ENCODE measurements at regions not wholly inside any gene's neighbourhood (a gene's known extent, or its start where the extent isn't known, plus 50 kb on each side); places are given as distances from the start of the nearest gene placed in this dataset.

- H3K4me1 Mint-ChIP-seq, result peaks cover 0 to 4% (median 0%) of the 10 kb centered on the region in 4 donors
These were observed 59.4 kb upstream of the NUP50 start for GRCh38 chr22:45104313-45104712.

GRCh38 chr22:45105281-45105702 lies 58.4 kb upstream of the NUP50 start:
- H3K27ac Mint-ChIP-seq, result no peak overlapping the region
- Histone ChIP-seq H3K36me3 (ENCODE audit: control insufficient read depth, insufficient read depth, low read length) (no peaks in the 10 kb centered on the region), H3K4me3 (ENCODE audit: low read depth, low read length) (no peak overlapping the region), H3K9me3 (ENCODE audit: control insufficient read depth in 2 of 2, low read length in 2 of 2) (no peaks in the 10 kb centered on the region), H3K27ac (ENCODE audit: insufficient read depth, low read length, poor library complexity, severe bottlenecking) (no peak overlapping the region), H3K27me3 (ENCODE audit: control insufficient read depth, insufficient read depth, low read length) (no peaks in the 10 kb centered on the region), H3K4me1 (ENCODE audit: control insufficient read depth, insufficient read depth, low read length, poor library complexity, severe bottlenecking) (no peaks in the 10 kb centered on the region)
- ATAC-seq (ENCODE audit: low read depth in 2 of 2), result no peak
- DNase-seq, result no peak
- H3K36me3 Mint-ChIP-seq, result no peaks in the 10 kb centered on the region
- peaks cover 0 to 2% (median 0%) of the 10 kb centered on the region in 7 donors for H3K9me3 Mint-ChIP-seq
- H3K4me1 Mint-ChIP-seq, result peaks cover 0 to 4% (median 0%) of the 10 kb centered on the region in 4 donors
- H3K27me3 Mint-ChIP-seq, result peaks cover 20% of the 10 kb centered on the region
- no peak overlapping the region for H3K4me3 Mint-ChIP-seq

More at GRCh38 chr22:45104313-45104712, 59.4 kb upstream of the NUP50 start:
- no peaks in the 10 kb centered on the region for H3K27me3 ChIP-seq (ENCODE audit: control insufficient read depth, insufficient read depth, low read length)
- Mint-ChIP-seq H3K9me3 (peaks cover 0 to 2% (median 0%) of the 10 kb centered on the region in 7 donors), H3K27me3 (peaks cover 20% of the 10 kb centered on the region), H3K4me3 (no peak overlapping the region), H3K36me3 (no peaks in the 10 kb centered on the region), H3K27ac (no peak overlapping the region)
- H3K36me3 ChIP-seq (ENCODE audit: control insufficient read depth, insufficient read depth, low read length), result no peaks in the 10 kb centered on the region
- DNase-seq, result no peak
- H3K27ac ChIP-seq (ENCODE audit: insufficient read depth, low read length, poor library complexity, severe bottlenecking), result no peak overlapping the region
- no peaks in the 10 kb centered on the region for H3K9me3 ChIP-seq (ENCODE audit: control insufficient read depth in 2 of 2, low read length in 2 of 2)
- no peak for ATAC-seq (ENCODE audit: low read depth in 2 of 2)
- H3K4me3 ChIP-seq (ENCODE audit: low read depth, low read length), result no peak overlapping the region
- H3K4me1 ChIP-seq (ENCODE audit: control insufficient read depth, insufficient read depth, low read length, poor library complexity, severe bottlenecking), result no peaks in the 10 kb centered on the region

GRCh38 chr22:45107671-45108070 lies 56.1 kb upstream of the NUP50 start:
- Histone ChIP-seq H3K27me3 (ENCODE audit: control insufficient read depth, insufficient read depth, low read length) (no peaks in the 10 kb centered on the region), H3K9me3 (ENCODE audit: control insufficient read depth in 2 of 2, low read length in 2 of 2) (no peaks in the 10 kb centered on the region), H3K4me3 (ENCODE audit: low read depth, low read length) (no peak overlapping the region), H3K4me1 (ENCODE audit: control insufficient read depth, insufficient read depth, low read length, poor library complexity, severe bottlenecking) (no peaks in the 10 kb centered on the region), H3K27ac (ENCODE audit: insufficient read depth, low read length, poor library complexity, severe bottlenecking) (no peak overlapping the region), H3K36me3 (ENCODE audit: control insufficient read depth, insufficient read depth, low read length) (no peaks in the 10 kb centered on the region)
- Mint-ChIP-seq H3K4me1 (no peaks in the 10 kb centered on the region), H3K36me3 (no peaks in the 10 kb centered on the region), H3K9me3 (no peaks in the 10 kb centered on the region), H3K27ac (no peak overlapping the region), H3K27me3 (peaks cover 16% of the 10 kb centered on the region), H3K4me3 (no peak overlapping the region)
- ATAC-seq (ENCODE audit: low read depth in 2 of 2) (no peak), DNase-seq (no peak)

- Mint-ChIP-seq H3K27ac (peak overlapping the region in 1 of 3 donors; percentile 39), H3K36me3 (no peaks in the 10 kb centered on the region), H3K9me3 (peaks cover 0 to 4% (median 0%) of the 10 kb centered on the region in 7 donors), H3K27me3 (peaks cover 21% of the 10 kb centered on the region), H3K4me1 (no peaks in the 10 kb centered on the region), H3K4me3 (peak overlapping the region in 1 of 4 donors; percentile 48)
- DNase-seq (no peak), ATAC-seq (ENCODE audit: low read depth in 2 of 2) (no peak)
- Histone ChIP-seq H3K27me3 (ENCODE audit: control insufficient read depth, insufficient read depth, low read length) (no peaks in the 10 kb centered on the region), H3K9me3 (ENCODE audit: control insufficient read depth in 2 of 2, low read length in 2 of 2) (no peaks in the 10 kb centered on the region), H3K27ac (ENCODE audit: insufficient read depth, low read length, poor library complexity, severe bottlenecking) (no peak overlapping the region), H3K36me3 (ENCODE audit: control insufficient read depth, insufficient read depth, low read length) (no peaks in the 10 kb centered on the region), H3K4me1 (ENCODE audit: control insufficient read depth, insufficient read depth, low read length, poor library complexity, severe bottlenecking) (no peaks in the 10 kb centered on the region), H3K4me3 (ENCODE audit: low read depth, low read length) (no peak overlapping the region)
These were observed 51.4 kb upstream of the NUP50 start for GRCh38 chr22:45112136-45112879.

All from CD4-positive, CD25-positive, alpha-beta regulatory T cell (primary cell).